AG04449 (cell line): ENCODE measurements at regions not wholly inside any gene's neighbourhood (a gene's known extent, or its start where the extent isn't known, plus 50 kb on each side); places are given as distances from the start of the nearest gene placed in this dataset.
"Not testable (repeated sequence)": the region's sequence is repeated elsewhere in the genome, so short reads cannot be mapped to it uniquely, and the experiment has no call there.

Source experiments
- CTCF ChIA-PET: fragments of 350-600 bp; formaldehyde crosslinking; extraction: SDS; loops from one replicate; lab custom pipeline; 2021; ENCODE audit warnings: antibody characterized with exemption; lab: Yijun Ruan, JAX
- POLR2A ChIA-PET: fragments of 400-600, 350-600 bp; formaldehyde crosslinking; extraction: SDS; loops from one replicate; lab custom pipeline; 2020; ENCODE audit warnings: antibody characterized with exemption, inconsistent platforms; lab: Yijun Ruan, JAX
- DNase-seq: peaks from one replicate; pipeline ENCODE4 v3.0.0-alpha.2; 2010; ENCODE audit warnings: low read depth, low spot score
- H3K4me3 ChIP-seq: 2 replicates; pipeline ENCODE4 v1.5.1; 2011; ENCODE audit warnings: low read depth, mild to moderate bottlenecking, control low read depth, low read length
- CTCF ChIP-seq: IDR thresholded peaks from one replicate; pipeline ENCODE4 v1.5.1; 2011; ENCODE audit warnings: mild to moderate bottlenecking, moderate library complexity, low read length, control low read depth, inconsistent platforms; ENCODE audit not compliant: insufficient read depth; ENCODE audit errors: missing control alignments

- DNase-seq: no peak
- CTCF ChIA-PET: no interaction called here
- no peak for TF ChIP-seq CTCF
- POLR2A ChIA-PET: no interaction called here
- no peak overlapping the region for H3K4me3 ChIP-seq
Observed at GRCh38 chr14:106058342-106058741, 532.0 kb downstream of the TMEM121 start.

- ChIA-PET POLR2A (no interaction called here), CTCF (no interaction called here)
- no peak for DNase-seq
- TF ChIP-seq CTCF: no peak
- no peak overlapping the region for H3K4me3 ChIP-seq
Observed at GRCh38 chr14:106060276-106060975, 534.0 kb downstream of the TMEM121 start.

GRCh38 chr14:106061877-106062500 is 535.6 kb downstream of the TMEM121 start:
- H3K4me3 ChIP-seq, DNase-seq, POLR2A ChIA-PET, CTCF ChIA-PET: not testable (repeated sequence)

- DNase-seq: no peak
- TF ChIP-seq CTCF: no peak
- no peak overlapping the region for H3K4me3 ChIP-seq
- CTCF ChIA-PET: no interaction called here
- POLR2A ChIA-PET: no interaction called here
Observed at GRCh38 chr14:106062502-106063272, 536.3 kb downstream of the TMEM121 start.

DNA sequence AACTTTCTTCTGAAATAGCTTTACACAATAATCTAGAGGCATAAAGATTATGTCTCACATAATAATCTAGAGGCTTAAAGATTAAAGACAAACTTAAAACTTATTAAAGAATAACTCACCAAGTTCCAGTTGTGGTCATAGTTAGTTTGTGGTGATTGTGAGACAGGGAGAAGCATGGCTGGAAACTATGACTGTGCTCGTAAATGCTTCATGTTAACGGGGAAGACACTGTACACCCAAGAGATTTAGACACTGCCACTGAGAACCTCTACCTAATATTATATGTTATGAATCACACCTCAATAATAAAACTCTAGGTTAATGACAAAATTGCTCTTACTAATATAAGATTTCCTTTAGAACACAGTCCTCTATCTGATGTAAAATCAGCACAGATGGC is 541.6 kb downstream of the TMEM121 start:
- ChIA-PET CTCF (no interaction called here), POLR2A (no interaction called here)
- no peak for DNase-seq
- TF ChIP-seq CTCF: no peak
- H3K4me3 ChIP-seq: no peak overlapping the region

DNA sequence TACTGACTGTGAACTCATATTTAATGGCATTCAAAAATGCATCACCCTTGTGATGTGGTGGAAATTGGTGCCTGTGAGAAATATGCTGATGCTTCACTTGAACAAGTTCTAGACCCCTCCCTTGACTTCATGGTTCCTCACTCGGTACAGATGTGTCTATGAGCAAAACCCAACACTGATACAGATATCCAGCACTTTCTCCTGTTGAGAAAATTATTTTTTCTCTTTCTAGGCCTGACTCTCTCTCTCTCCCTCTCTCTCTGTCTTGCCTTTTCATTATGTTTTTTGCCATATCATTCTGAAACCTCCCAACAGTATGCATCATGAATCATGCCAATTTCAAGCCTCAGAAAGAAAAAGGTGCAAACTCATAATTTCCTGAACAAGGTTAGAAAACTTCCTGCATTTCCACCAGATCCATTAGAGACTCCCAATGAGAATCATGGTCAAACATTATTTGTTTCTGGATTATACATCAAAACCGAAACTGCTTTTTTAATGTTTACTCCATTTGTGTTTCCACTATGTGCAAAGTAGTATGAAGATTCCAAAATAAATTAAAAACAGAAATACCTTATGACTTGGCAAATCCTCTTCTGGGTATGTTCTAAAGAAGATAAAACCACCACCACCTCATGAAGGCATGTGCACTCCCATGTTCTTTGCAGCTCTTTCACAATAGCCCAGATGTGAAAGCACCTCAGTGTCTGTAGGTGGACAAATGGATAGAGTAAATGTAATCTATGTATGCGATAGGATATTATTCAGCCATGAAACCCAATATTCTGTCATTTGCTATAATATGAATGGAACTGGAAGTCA is 543.6 kb downstream of the TMEM121 start:
- CTCF ChIA-PET: no interaction called here
- TF ChIP-seq CTCF: no peak
- no peak for DNase-seq
- no peak overlapping the region for H3K4me3 ChIP-seq
- POLR2A ChIA-PET: no interaction called here
